ENCODE measurements at regions not wholly inside any gene's neighbourhood (a gene's known extent, or its start where the extent isn't known, plus 50 kb on each side); places are given as distances from the start of the nearest gene placed in this dataset.

DNA sequence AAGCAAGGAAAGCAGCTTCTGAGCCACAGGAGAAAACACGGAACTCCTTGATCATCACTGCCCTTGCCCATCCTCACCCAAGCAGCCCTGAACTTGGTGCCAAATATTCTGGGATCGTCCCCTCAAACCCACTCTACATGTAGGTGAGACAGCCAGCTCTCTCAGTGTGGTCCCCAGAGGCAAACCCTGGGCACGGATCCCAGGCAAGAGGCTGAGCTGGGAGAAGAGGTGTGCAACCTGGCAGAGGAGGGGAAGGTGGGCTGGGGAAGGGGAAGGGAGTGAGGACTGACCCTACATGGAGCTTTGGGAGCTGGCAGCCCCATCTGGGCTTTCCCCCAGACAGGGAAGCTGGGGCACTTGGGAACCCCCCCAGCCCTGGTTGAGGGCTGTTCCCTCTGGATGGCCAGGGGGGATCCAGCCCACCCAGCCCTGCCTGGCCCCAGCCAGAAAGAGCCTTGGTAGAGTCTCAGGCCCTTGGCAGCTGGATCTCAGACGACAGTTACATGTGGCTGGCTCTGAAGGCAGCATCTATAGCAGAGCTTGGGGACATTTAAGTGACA is 186.2 kb upstream of the CST7 start:
- BruUV-seq (replicated peaks) = no TSS peak
- H3K79me2 ChIP-seq (ENCODE audit: control insufficient read depth, insufficient read depth, low read length) = no peaks in the 10 kb centered on the region

More for the DNA sequence above, 186.2 kb upstream of the CST7 start:
- Histone ChIP-seq H3K4me3 (replicated peaks in 1 of 3; ENCODE audit: insufficient read depth in 1 of 3, low read depth in 1 of 3, low read length in 3 of 3) (no peak overlapping the region), H4K20me1 (replicated peaks; ENCODE audit: control insufficient read depth, extremely low read depth, insufficient read depth, low read length) (no peaks in the 10 kb centered on the region), H2AFZ (ENCODE audit: low read depth, low read length) (no peak overlapping the region), H3K4me2 (ENCODE audit: insufficient read depth, low read length) (no peak overlapping the region), H3K27me3 (ENCODE audit: control insufficient read depth in 2 of 2, insufficient read depth in 2 of 2, low read length in 2 of 2) (no peaks in the 10 kb centered on the region), H3K9me1 (replicated peaks; ENCODE audit: control insufficient read depth, extremely low read depth, insufficient read depth, low read length) (no peaks in the 10 kb centered on the region), H3K27ac (ENCODE audit: insufficient read depth, low read depth, low read length) (no peak overlapping the region), H3K9ac (replicated peaks; ENCODE audit: extremely low read depth, insufficient read depth, low read length) (no peak overlapping the region), H3K36me3 (ENCODE audit: control insufficient read depth in 2 of 2, extremely low read depth in 1 of 2, insufficient read depth in 2 of 2, low read length in 2 of 2) (no peaks in the 10 kb centered on the region), H3K4me1 (ENCODE audit: control insufficient read depth, extremely low read depth, insufficient read depth, low read length) (no peaks in the 10 kb centered on the region), H3K9me3 (replicated peaks; ENCODE audit: control insufficient read depth, insufficient read depth, low read length) (no peaks in the 10 kb centered on the region)
- DNase-seq (ENCODE audit: low read depth, low spot score) (no peak), FAIRE-seq (no peak)
- no peak for TF ChIP-seq GATA2 (IDR thresholded peaks at IDR 0.05; ENCODE audit: insufficient read depth, insufficient read length, low read depth, low read length)
- TF ChIP-seq POLR2A (IDR thresholded peaks at IDR 0.05; ENCODE audit: low read depth, low read length) = no peak
- no peak for TF ChIP-seq CTCF (IDR thresholded peaks at IDR 0.05; ENCODE audit: extremely low read depth in 1 of 2, insufficient read depth in 1 of 2, low read depth in 1 of 2, low read length in 2 of 2)
- TF ChIP-seq MYC (IDR thresholded peaks at IDR 0.05; ENCODE audit: low read depth, low read length) = no peak
- TF ChIP-seq MAX (IDR thresholded peaks at IDR 0.05; ENCODE audit: insufficient read depth, insufficient read length) = no peak
- TF ChIP-seq JUN (IDR thresholded peaks at IDR 0.05; ENCODE audit: borderline replicate concordance, insufficient read depth, insufficient read length, low read depth) = no peak
- no peak for TF ChIP-seq POLR2AphosphoS5 (IDR thresholded peaks at IDR 0.05; ENCODE audit: insufficient read depth, low read depth, low read length)
- no peak for TF ChIP-seq FOS (IDR thresholded peaks at IDR 0.05; ENCODE audit: borderline replicate concordance, insufficient read depth, low read length)
- TF ChIP-seq EZH2 (IDR thresholded peaks at IDR 0.05; ENCODE audit: borderline replicate concordance, low read depth, low read length, severe bottlenecking) = no peak
- CTCF ChIA-PET = no interaction called here
- intact Hi-C loops (cut with micrococcal nuclease) = no loop called here
- POLR2A ChIA-PET = no interaction called here
- dilution Hi-C loops (cut with MboI; ENCODE audit: extremely low pct_ligation_motif_present, low sequenced_read_pairs) = no loop called here

Data from endothelial cell of umbilical vein (primary cell).